ENCODE measurements at regions not wholly inside any gene's neighbourhood (a gene's known extent, or its start where the extent isn't known, plus 50 kb on each side); places are given as distances from the start of the nearest gene placed in this dataset.
"Not testable (repeated sequence)": the region's sequence is repeated elsewhere in the genome, so short reads cannot be mapped to it uniquely, and the experiment has no call there.

GRCh38 chr14:105682956-105683570 is 156.7 kb downstream of the TMEM121 start:
- TF ChIP-seq CTCF (conservative IDR thresholded peaks at IDR 0.05; ENCODE audit: low read depth, low read length) = no peak
- no peak for DNase-seq (ENCODE audit: low read depth)
- no peak overlapping the region for H3K4me3 ChIP-seq (ENCODE audit: low read depth, low read length)

- DNase-seq (ENCODE audit: low read depth); H3K4me3 ChIP-seq (ENCODE audit: low read depth, low read length): not testable (repeated sequence)
These were observed 157.7 kb downstream of the TMEM121 start for GRCh38 chr14:105684056-105684455.

- DNase-seq (ENCODE audit: low read depth); H3K4me3 ChIP-seq (ENCODE audit: low read depth, low read length): not testable (repeated sequence)
These were observed 158.2 kb downstream of the TMEM121 start for GRCh38 chr14:105684597-105684996.

GRCh38 chr14:105685003-105685402 is 158.6 kb downstream of the TMEM121 start:
- no peak for DNase-seq (ENCODE audit: low read depth)
- no peak overlapping the region for H3K4me3 ChIP-seq (ENCODE audit: low read depth, low read length)
- no peak for TF ChIP-seq CTCF (conservative IDR thresholded peaks at IDR 0.05; ENCODE audit: low read depth, low read length)

GRCh38 chr14:105685605-105686004 is 159.2 kb downstream of the TMEM121 start:
- not testable (repeated sequence) for DNase-seq (ENCODE audit: low read depth); H3K4me3 ChIP-seq (ENCODE audit: low read depth, low read length)

- not testable (repeated sequence) for DNase-seq (ENCODE audit: low read depth); H3K4me3 ChIP-seq (ENCODE audit: low read depth, low read length)
These were observed 159.7 kb downstream of the TMEM121 start for GRCh38 chr14:105686050-105686449.

- not testable (repeated sequence) for H3K4me3 ChIP-seq (ENCODE audit: low read depth, low read length); DNase-seq (ENCODE audit: low read depth)
These were observed 160.2 kb downstream of the TMEM121 start for GRCh38 chr14:105686462-105687170.

GRCh38 chr14:105687171-105688022 is 161.0 kb downstream of the TMEM121 start:
- not testable (repeated sequence) for DNase-seq (ENCODE audit: low read depth); H3K4me3 ChIP-seq (ENCODE audit: low read depth, low read length)

GRCh38 chr14:105688023-105688351 is 161.6 kb downstream of the TMEM121 start:
- not testable (repeated sequence) for DNase-seq (ENCODE audit: low read depth); H3K4me3 ChIP-seq (ENCODE audit: low read depth, low read length)

- H3K4me3 ChIP-seq (ENCODE audit: low read depth, low read length); DNase-seq (ENCODE audit: low read depth): not testable (repeated sequence)
These were observed 162.4 kb downstream of the TMEM121 start for GRCh38 chr14:105688664-105689221.

GRCh38 chr14:105689722-105690121 is 163.3 kb downstream of the TMEM121 start:
- DNase-seq (ENCODE audit: low read depth) = no peak
- TF ChIP-seq CTCF (conservative IDR thresholded peaks at IDR 0.05; ENCODE audit: low read depth, low read length) = no peak
- no peak overlapping the region for H3K4me3 ChIP-seq (ENCODE audit: low read depth, low read length)
